Omental fat pad (tissue), 3 donors: ENCODE measurements at regions not wholly inside any gene's neighbourhood (a gene's known extent, or its start where the extent isn't known, plus 50 kb on each side); places are given as distances from the start of the nearest gene placed in this dataset.

ENCODE experiments used
- ATAC-seq: fragments of 150-250 bp; one replicate; pipeline ENCODE4 v1.9.1; 2016; ENCODE audit warnings: mild to moderate bottlenecking, moderate library complexity; ENCODE audit not compliant: low FRiP score
- DNase-seq: peaks from one replicate; pipeline ENCODE4 v3.0.0-alpha.2; 2019; ENCODE audit warnings: low spot score
- CTCF ChIP-seq, 3 donors: fragments of 450-650 bp; IDR thresholded peaks; one replicate each; pipeline ENCODE4 v1.5.1; 2016 to 2017; ENCODE audit warnings: antibody characterized with exemption in 3 of 3, mild to moderate bottlenecking in 3 of 3, moderate library complexity in 2 of 3

DNA sequence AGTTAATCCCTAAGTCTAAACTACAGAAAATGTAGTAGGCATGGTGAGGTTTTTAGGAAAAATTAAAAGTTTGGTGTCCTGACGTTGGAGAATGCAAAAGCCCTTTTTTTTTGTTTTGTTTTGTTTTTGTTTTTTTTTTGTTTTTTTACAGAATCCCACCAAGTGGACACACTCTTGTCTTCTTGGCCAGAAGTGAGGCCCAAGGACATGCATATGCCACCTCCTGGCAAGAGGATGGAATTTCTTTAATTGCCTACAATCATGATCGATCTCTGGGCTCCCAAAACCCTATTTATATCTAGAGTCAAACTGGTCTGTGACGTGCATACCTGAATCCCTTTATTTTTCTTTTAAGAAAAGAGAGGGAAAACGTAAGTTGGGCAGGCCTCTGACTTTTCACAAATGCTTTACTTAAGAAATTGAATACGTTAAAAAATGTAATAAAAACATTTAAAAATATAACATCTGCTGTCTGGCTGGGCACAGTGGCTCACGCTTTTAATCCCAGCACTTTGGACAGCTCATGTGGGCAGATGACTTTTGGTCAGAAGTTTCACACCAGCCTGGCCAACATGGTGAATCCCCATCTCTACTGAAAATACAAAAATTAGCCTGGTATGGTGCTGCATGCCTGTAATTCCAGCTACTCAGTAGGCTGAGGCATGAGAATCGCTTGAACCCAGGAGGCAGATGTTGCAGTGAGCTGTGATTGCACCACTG, 502.7 kb downstream of the CBLN2 start:
- DNase-seq (no peak), ATAC-seq (no peak)
- no peak for TF ChIP-seq CTCF (IDR thresholded peaks at IDR 0.05)

DNA sequence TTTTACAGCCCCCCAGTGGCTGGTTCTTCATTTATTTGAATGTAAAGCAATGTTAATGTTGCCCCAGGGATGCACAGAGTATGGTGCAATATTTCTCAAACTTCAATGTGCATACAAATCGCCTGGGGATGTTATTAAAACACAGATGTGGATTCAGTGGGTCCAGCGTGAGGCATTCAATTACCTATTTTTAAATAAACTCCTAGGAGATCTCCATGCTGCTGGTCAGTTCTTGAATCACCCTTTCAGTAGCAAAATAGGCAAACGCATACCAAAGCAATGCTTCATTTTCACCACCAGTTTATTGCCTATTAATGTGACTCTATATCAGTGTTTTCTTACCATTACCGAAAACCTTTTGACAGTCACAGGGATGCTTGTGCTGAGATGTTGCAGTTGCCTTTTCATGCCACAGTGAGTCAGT, 530.7 kb downstream of the CBLN2 start:
- ATAC-seq, result no peak
- no peak for TF ChIP-seq CTCF (IDR thresholded peaks at IDR 0.05)
- DNase-seq, result no peak

- TF ChIP-seq CTCF (IDR thresholded peaks at IDR 0.05), result no peak
- ATAC-seq (no peak), DNase-seq (no peak)
Measured at GRCh38 chr18:71998547-71999097, 545.5 kb downstream of the CBLN2 start.

- DNase-seq, result no peak
- no peak for TF ChIP-seq CTCF (IDR thresholded peaks at IDR 0.05)
- ATAC-seq, result no peak
Measured at GRCh38 chr18:71995904-71996465, 548.2 kb downstream of the CBLN2 start.

- DNase-seq (no peak), ATAC-seq (no peak)
- no peak for TF ChIP-seq CTCF (IDR thresholded peaks at IDR 0.05)
Measured at GRCh38 chr18:71994273-71994672, 549.9 kb downstream of the CBLN2 start.

- ATAC-seq, result no peak
- no peak for TF ChIP-seq CTCF (IDR thresholded peaks at IDR 0.05)
- no peak for DNase-seq
Measured at GRCh38 chr18:71989616-71990015, 554.5 kb downstream of the CBLN2 start.
